ENCODE measurements at regions not wholly inside any gene's neighbourhood (a gene's known extent, or its start where the extent isn't known, plus 50 kb on each side); places are given as distances from the start of the nearest gene placed in this dataset.

GRCh38 chr2:14047491-14047890 lies 585.0 kb upstream of the LRATD1 start (continued):
- TF ChIP-seq ZMIZ1 (IDR thresholded peaks at IDR 0.05; ENCODE audit: low read depth in 2 of 2, low read length in 2 of 2) (no peak), NCOA2 (IDR thresholded peaks at IDR 0.05; ENCODE audit: partially characterized antibody in 2 of 2) (no peak), ILK (tag; IDR thresholded peaks at IDR 0.05; ENCODE audit: borderline replicate concordance, low read depth) (no peak), RBM14 (IDR thresholded peaks at IDR 0.05; ENCODE audit: borderline replicate concordance, insufficient read depth, low read depth, low read length) (no peak), ZNF3 (CRISPR knock-in tag; IDR thresholded peaks at IDR 0.05) (no peak), POLR2G (IDR thresholded peaks at IDR 0.05; ENCODE audit: low read depth, low read length) (no peak), SFPQ (IDR thresholded peaks at IDR 0.05; ENCODE audit: low read depth, low read length) (no peak)
